ENCODE measurements at regions not wholly inside any gene's neighbourhood (a gene's known extent, or its start where the extent isn't known, plus 50 kb on each side); places are given as distances from the start of the nearest gene placed in this dataset.

DNA sequence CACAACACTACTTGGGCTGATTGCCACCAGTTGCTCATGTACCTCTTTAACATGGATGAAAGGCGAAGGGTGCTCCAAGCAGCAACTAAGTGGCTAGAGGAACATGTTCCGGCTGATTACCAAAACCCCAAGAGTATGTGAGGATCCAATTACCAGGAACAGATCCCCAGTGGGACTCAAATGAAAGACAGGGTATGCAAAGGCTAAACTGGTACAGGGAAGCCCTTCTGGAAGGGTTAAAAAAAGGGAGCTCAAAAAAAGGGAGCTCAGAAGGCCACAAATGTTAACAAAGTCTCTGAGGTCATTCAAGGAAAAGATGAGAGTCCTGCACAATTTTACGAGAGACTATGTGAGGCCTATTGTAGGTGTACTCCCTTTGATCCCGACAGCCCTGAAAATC is 604.7 kb downstream of the UQCRFS1 start:
- ChIA-PET POLR2A (no interaction called here), CTCF (interaction anchor here (0.7 kb wide), 1 partner anchor 26 kb away, joined by 4 read pairs; no protein-coding TSS in a partner anchor), SMC1A (ENCODE audit: uncharacterized antibody, unreplicated experiment) (interaction anchor here (0.7 to 3.2 kb wide), 5 partner anchors 25 to 140 kb away, joined by 3 to 13 read pairs (median 3); no protein-coding TSS in a partner anchor), RAD21 (ENCODE audit: unreplicated experiment) (interaction anchor here (0.6 to 1.8 kb wide), 3 partner anchors 104 to 140 kb away, joined by 3 to 4 read pairs (median 3); no protein-coding TSS in a partner anchor)
- FAIRE-seq (no peak), ATAC-seq (no peak), DNase-seq (ENCODE audit: low read depth, low spot score) (no peak)
- H3K79me2 ChIP-seq (ENCODE audit: control insufficient read depth, insufficient read depth, low read length), result no peaks in the 10 kb centered on the region
- no peak overlapping the region for H3K4me2 ChIP-seq (ENCODE audit: control insufficient read depth, insufficient read depth)
- no peak overlapping the region for H3K4me3 ChIP-seq
- H3K27me3 ChIP-seq (replicated peaks in 1 of 2; ENCODE audit: control insufficient read depth in 2 of 2, insufficient read depth in 2 of 2, low read length in 1 of 2), result no peaks in the 10 kb centered on the region
- no peak overlapping the region for H3K27ac ChIP-seq (ENCODE audit: control insufficient read depth, insufficient read depth)
- intact Hi-C loops (cut with micrococcal nuclease; ENCODE audit: unreplicated experiment), result no loop called here
- no TSS peak for BruUV-seq (replicated peaks)
- no peaks in the 10 kb centered on the region for H4K20me1 ChIP-seq (ENCODE audit: control insufficient read depth, insufficient read depth)
- H3K4me1 ChIP-seq (ENCODE audit: control insufficient read depth, insufficient read depth, low read length), result no peaks in the 10 kb centered on the region
- no peak overlapping the region for H2AFZ ChIP-seq (ENCODE audit: control insufficient read depth, low read depth, low read length)
- WGBS (ENCODE audit: insufficient coverage, insufficient replicate concordance, low lambda C conversion rate, missing lambda C conversion rate), result 48% methylated on average over 4 of the region's 4 CpGs
- H3K9me3 ChIP-seq (replicated peaks; ENCODE audit: control insufficient read depth, insufficient read depth, low read length), result no peaks in the 10 kb centered on the region; the same call in 2 of the 3 replicates
- H3K36me3 ChIP-seq (ENCODE audit: control insufficient read depth in 2 of 2, insufficient read depth in 2 of 2, low read length in 1 of 2), result no peaks in the 10 kb centered on the region
- in situ Hi-C loops (cut with MboI), result no loop called here
- no peak overlapping the region for H3K9ac ChIP-seq (ENCODE audit: control insufficient read depth, insufficient read depth, low read length)
- TF ChIP-seq, protein P1, sequence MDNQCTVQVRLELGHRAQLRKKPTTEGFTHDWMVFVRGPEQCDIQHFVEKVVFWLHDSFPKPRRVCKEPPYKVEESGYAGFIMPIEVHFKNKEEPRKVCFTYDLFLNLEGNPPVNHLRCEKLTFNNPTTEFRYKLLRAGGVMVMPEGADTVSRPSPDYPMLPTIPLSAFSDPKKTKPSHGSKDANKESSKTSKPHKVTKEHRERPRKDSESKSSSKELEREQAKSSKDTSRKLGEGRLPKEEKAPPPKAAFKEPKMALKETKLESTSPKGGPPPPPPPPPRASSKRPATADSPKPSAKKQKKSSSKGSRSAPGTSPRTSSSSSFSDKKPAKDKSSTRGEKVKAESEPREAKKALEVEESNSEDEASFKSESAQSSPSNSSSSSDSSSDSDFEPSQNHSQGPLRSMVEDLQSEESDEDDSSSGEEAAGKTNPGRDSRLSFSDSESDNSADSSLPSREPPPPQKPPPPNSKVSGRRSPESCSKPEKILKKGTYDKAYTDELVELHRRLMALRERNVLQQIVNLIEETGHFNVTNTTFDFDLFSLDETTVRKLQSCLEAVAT (IDR thresholded peaks at IDR 0.05), result no peak
- TF ChIP-seq STAT1 (conservative IDR thresholded peaks at IDR 0.05) (no peak), NBN (IDR thresholded peaks at IDR 0.05) (no peak), CBX5 (IDR thresholded peaks at IDR 0.05; ENCODE audit: low read depth) (no peak)
- TF ChIP-seq, protein P2, sequence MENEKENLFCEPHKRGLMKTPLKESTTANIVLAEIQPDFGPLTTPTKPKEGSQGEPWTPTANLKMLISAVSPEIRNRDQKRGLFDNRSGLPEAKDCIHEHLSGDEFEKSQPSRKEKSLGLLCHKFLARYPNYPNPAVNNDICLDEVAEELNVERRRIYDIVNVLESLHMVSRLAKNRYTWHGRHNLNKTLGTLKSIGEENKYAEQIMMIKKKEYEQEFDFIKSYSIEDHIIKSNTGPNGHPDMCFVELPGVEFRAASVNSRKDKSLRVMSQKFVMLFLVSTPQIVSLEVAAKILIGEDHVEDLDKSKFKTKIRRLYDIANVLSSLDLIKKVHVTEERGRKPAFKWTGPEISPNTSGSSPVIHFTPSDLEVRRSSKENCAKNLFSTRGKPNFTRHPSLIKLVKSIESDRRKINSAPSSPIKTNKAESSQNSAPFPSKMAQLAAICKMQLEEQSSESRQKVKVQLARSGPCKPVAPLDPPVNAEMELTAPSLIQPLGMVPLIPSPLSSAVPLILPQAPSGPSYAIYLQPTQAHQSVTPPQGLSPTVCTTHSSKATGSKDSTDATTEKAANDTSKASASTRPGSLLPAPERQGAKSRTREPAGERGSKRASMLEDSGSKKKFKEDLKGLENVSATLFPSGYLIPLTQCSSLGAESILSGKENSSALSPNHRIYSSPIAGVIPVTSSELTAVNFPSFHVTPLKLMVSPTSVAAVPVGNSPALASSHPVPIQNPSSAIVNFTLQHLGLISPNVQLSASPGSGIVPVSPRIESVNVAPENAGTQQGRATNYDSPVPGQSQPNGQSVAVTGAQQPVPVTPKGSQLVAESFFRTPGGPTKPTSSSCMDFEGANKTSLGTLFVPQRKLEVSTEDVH (IDR thresholded peaks at IDR 0.05; ENCODE audit: low read depth, partially characterized antibody), result no peak
- TF ChIP-seq, protein P3, sequence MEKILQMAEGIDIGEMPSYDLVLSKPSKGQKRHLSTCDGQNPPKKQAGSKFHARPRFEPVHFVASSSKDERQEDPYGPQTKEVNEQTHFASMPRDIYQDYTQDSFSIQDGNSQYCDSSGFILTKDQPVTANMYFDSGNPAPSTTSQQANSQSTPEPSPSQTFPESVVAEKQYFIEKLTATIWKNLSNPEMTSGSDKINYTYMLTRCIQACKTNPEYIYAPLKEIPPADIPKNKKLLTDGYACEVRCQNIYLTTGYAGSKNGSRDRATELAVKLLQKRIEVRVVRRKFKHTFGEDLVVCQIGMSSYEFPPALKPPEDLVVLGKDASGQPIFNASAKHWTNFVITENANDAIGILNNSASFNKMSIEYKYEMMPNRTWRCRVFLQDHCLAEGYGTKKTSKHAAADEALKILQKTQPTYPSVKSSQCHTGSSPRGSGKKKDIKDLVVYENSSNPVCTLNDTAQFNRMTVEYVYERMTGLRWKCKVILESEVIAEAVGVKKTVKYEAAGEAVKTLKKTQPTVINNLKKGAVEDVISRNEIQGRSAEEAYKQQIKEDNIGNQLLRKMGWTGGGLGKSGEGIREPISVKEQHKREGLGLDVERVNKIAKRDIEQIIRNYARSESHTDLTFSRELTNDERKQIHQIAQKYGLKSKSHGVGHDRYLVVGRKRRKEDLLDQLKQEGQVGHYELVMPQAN (conservative IDR thresholded peaks at IDR 0.05), result no peak
- TF ChIP-seq, protein P4, sequence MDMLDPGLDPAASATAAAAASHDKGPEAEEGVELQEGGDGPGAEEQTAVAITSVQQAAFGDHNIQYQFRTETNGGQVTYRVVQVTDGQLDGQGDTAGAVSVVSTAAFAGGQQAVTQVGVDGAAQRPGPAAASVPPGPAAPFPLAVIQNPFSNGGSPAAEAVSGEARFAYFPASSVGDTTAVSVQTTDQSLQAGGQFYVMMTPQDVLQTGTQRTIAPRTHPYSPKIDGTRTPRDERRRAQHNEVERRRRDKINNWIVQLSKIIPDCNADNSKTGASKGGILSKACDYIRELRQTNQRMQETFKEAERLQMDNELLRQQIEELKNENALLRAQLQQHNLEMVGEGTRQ (IDR thresholded peaks at IDR 0.05; ENCODE audit: borderline replicate concordance, low read depth, low read length), result no peak
- TF ChIP-seq, protein P5, sequence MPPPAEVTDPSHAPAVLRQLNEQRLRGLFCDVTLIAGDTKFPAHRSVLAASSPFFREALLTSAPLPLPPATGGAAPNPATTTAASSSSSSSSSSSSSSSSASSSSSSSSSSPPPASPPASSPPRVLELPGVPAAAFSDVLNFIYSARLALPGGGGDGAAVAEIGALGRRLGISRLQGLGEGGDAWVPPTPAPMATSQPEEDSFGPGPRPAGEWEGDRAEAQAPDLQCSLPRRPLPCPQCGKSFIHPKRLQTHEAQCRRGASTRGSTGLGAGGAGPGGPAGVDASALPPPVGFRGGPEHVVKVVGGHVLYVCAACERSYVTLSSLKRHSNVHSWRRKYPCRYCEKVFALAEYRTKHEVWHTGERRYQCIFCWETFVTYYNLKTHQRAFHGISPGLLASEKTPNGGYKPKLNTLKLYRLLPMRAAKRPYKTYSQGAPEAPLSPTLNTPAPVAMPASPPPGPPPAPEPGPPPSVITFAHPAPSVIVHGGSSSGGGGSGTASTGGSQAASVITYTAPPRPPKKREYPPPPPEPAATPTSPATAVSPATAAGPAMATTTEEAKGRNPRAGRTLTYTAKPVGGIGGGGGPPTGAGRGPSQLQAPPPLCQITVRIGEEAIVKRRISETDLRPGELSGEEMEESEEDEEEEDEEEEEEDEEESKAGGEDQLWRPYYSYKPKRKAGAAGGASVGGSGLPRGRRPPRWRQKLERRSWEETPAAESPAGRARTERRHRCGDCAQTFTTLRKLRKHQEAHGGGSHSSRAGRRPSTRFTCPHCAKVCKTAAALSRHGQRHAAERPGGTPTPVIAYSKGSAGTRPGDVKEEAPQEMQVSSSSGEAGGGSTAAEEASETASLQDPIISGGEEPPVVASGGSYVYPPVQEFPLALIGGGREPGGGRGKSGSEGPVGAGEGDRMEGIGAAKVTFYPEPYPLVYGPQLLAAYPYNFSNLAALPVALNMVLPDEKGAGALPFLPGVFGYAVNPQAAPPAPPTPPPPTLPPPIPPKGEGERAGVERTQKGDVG (CRISPR knock-in tag; IDR thresholded peaks at IDR 0.05), result no peak
- TF ChIP-seq, protein P6, sequence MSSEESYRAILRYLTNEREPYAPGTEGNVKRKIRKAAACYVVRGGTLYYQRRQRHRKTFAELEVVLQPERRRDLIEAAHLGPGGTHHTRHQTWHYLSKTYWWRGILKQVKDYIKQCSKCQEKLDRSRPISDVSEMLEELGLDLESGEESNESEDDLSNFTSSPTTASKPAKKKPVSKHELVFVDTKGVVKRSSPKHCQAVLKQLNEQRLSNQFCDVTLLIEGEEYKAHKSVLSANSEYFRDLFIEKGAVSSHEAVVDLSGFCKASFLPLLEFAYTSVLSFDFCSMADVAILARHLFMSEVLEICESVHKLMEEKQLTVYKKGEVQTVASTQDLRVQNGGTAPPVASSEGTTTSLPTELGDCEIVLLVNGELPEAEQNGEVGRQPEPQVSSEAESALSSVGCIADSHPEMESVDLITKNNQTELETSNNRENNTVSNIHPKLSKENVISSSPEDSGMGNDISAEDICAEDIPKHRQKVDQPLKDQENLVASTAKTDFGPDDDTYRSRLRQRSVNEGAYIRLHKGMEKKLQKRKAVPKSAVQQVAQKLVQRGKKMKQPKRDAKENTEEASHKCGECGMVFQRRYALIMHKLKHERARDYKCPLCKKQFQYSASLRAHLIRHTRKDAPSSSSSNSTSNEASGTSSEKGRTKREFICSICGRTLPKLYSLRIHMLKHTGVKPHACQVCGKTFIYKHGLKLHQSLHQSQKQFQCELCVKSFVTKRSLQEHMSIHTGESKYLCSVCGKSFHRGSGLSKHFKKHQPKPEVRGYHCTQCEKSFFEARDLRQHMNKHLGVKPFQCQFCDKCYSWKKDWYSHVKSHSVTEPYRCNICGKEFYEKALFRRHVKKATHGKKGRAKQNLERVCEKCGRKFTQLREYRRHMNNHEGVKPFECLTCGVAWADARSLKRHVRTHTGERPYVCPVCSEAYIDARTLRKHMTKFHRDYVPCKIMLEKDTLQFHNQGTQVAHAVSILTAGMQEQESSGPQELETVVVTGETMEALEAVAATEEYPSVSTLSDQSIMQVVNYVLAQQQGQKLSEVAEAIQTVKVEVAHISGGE (CRISPR knock-in tag; IDR thresholded peaks at IDR 0.05), result no peak
